Neural progenitor cell (in vitro differentiated cells): ENCODE measurements at regions not wholly inside any gene's neighbourhood (a gene's known extent, or its start where the extent isn't known, plus 50 kb on each side); places are given as distances from the start of the nearest gene placed in this dataset.
A peak's percentile ranks its signal among the peaks of the same experiment; 100 is the strongest.

Source experiments
- DNase-seq: peaks from one replicate; pipeline ENCODE4 v3.0.0-alpha.2; 2016; ENCODE audit warnings: low spot score
- H2AFZ ChIP-seq: fragments of 200-600 bp; sonication (generic); replicated peaks from 2 replicates; pipeline ENCODE4 v1.6.1; 2016; ENCODE audit warnings: antibody characterized with exemption
- H3F3A ChIP-seq: fragments of 200-600 bp; sonication (generic); 2 replicates; pipeline ENCODE4 v1.6.1; 2016; ENCODE audit warnings: antibody characterized with exemption, low read depth
- H3K27ac ChIP-seq: fragments of 200-600 bp; sonication (generic); 2 replicates; pipeline ENCODE4 v1.5.1; 2016; ENCODE audit warnings: mild to moderate bottlenecking
- H3K27me3 ChIP-seq: fragments of 200-600 bp; sonication (generic); 2 replicates; pipeline ENCODE4 v1.6.1; 2016; ENCODE audit warnings: mild to moderate bottlenecking, moderate library complexity
- H3K36me3 ChIP-seq: fragments of 200-600 bp; sonication (generic); 2 replicates; pipeline ENCODE4 v1.5.1; 2016
- H3K4me1 ChIP-seq: fragments of 200-600 bp; sonication (generic); 2 replicates; pipeline ENCODE4 v1.6.1; 2016; ENCODE audit warnings: mixed run types
- H3K4me2 ChIP-seq: fragments of 200-600 bp; sonication (generic); 2 replicates; pipeline ENCODE4 v1.6.1; 2016
- H3K4me3 ChIP-seq: fragments of 200-600 bp; sonication (generic); 2 replicates; pipeline ENCODE4 v1.5.1; 2016
- H3K79me2 ChIP-seq: fragments of 200-600 bp; sonication (generic); 2 replicates; pipeline ENCODE4 v1.6.1; 2016; ENCODE audit warnings: low read depth
- H3K9ac ChIP-seq: fragments of 200-600 bp; sonication (generic); 2 replicates; pipeline ENCODE4 v1.6.1; 2016
- H3K9me3 ChIP-seq: fragments of 200-600 bp; sonication (generic); 2 replicates; pipeline ENCODE4 v1.5.1; 2016; ENCODE audit warnings: low read depth
- H4K20me1 ChIP-seq: fragments of 200-600 bp; sonication (generic); 2 replicates; pipeline ENCODE4 v1.6.1; 2016; ENCODE audit warnings: low read depth
- H3K27ac Mint-ChIP-seq: 3 replicates; pipeline ENCODE4 v1.8.0; 2021; ENCODE audit warnings: mixed read lengths
- H3K27me3 Mint-ChIP-seq: 2 replicates; pipeline ENCODE4 v1.8.0; 2022; ENCODE audit warnings: low read depth, mild to moderate bottlenecking, inconsistent platforms, moderate library complexity, mixed read lengths; ENCODE audit not compliant: insufficient read depth
- H3K36me3 Mint-ChIP-seq: 3 replicates; pipeline ENCODE4 v1.8.0; 2021; ENCODE audit warnings: mixed read lengths
- H3K4me1 Mint-ChIP-seq: 3 replicates; pipeline ENCODE4 v1.8.0; 2021; ENCODE audit warnings: mixed read lengths
- H3K4me3 Mint-ChIP-seq: 3 replicates; pipeline ENCODE4 v1.8.0; 2021; ENCODE audit warnings: mild to moderate bottlenecking, moderate library complexity, mixed read lengths
- H3K9me3 Mint-ChIP-seq: 3 replicates; pipeline ENCODE4 v1.8.0; 2020; ENCODE audit warnings: mixed read lengths
- CTCF ChIP-seq: fragments of 200-600 bp; sonication (generic); IDR thresholded peaks from 2 replicates; pipeline ENCODE4 v1.5.1; 2017; ENCODE audit warnings: antibody characterized with exemption, mild to moderate bottlenecking
- EZH2 ChIP-seq: fragments of 200-600 bp; sonication (generic); IDR thresholded peaks from 2 replicates; pipeline ENCODE4 v1.6.1; 2017; ENCODE audit warnings: antibody characterized with exemption, mild to moderate bottlenecking, moderate library complexity
- EZH2phosphoT487 ChIP-seq: fragments of 200-600 bp; sonication (generic); IDR thresholded peaks from 2 replicates; pipeline ENCODE4 v1.6.1; 2017; ENCODE audit warnings: antibody characterized with exemption

DNA sequence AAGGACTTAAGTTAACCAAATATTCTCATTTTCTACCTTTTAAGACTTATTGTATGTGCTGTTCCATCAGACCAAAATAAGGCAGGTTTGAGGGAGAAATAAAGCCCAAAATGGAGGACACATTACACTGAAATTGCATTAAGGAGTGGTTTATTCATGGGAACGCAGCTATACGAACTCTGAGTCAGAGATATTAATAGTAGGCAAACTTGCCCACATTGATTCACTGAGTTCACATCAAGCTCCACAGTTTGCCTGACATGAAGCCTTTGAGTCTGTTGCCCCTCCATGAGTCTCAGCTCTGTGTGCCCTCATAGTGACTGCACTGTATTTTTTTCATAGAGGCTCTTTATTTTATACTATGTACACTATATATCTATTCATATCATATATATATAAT is 135.0 kb upstream of the SNX2 start:
- H3K27me3 Mint-ChIP-seq: no peaks in the 10 kb centered on the region
- H3F3A ChIP-seq: no peaks in the 10 kb centered on the region
- H3K4me3 ChIP-seq: no peak overlapping the region
- H3K4me3 Mint-ChIP-seq: no peak overlapping the region
- H3K27ac Mint-ChIP-seq: no peak overlapping the region
- H3K4me2 ChIP-seq: peak overlapping the region; percentile 35
- peak overlapping the region; percentile 35 for H2AFZ ChIP-seq
- peaks cover 14% of the 10 kb centered on the region for H3K4me1 ChIP-seq
- no peaks in the 10 kb centered on the region for H3K27me3 ChIP-seq
- no peaks in the 10 kb centered on the region for H3K36me3 ChIP-seq
- H3K9me3 ChIP-seq: no peaks in the 10 kb centered on the region
- peaks cover 12% of the 10 kb centered on the region for H3K9me3 Mint-ChIP-seq
- H3K27ac ChIP-seq: no peak overlapping the region
- H3K4me1 Mint-ChIP-seq: peaks cover 12% of the 10 kb centered on the region
- no peaks in the 10 kb centered on the region for H3K79me2 ChIP-seq
- TF ChIP-seq EZH2phosphoT487 (no peak), EZH2 (no peak), CTCF (no peak)
- H3K9ac ChIP-seq: no peak overlapping the region
- no peaks in the 10 kb centered on the region for H3K36me3 Mint-ChIP-seq
- no peaks in the 10 kb centered on the region for H4K20me1 ChIP-seq
- DNase-seq: no peak

DNA sequence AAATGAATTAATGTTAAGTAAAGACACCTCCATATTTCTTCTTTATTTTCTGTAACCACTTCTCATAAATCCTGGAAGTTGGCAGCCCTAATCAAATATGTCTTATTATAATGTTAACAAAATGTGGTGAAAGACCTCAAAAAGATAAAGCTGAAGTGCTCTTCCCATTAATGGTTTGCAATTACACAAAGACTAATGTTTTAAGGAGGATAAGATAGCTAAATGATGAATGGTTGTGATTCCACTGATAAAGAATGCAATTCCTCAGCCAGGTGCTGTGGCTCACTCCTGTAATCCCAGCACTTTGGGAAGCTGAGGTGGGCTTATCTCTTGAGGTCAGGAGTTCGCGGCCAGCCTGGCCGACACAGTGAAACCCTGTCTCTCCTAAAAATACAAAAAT is 125.8 kb upstream of the SNX2 start:
- Mint-ChIP-seq H3K4me1 (no peaks in the 10 kb centered on the region), H3K27me3 (no peaks in the 10 kb centered on the region), H3K4me3 (no peak overlapping the region), H3K27ac (no peak overlapping the region), H3K9me3 (no peaks in the 10 kb centered on the region), H3K36me3 (no peaks in the 10 kb centered on the region)
- Histone ChIP-seq H3K4me3 (no peak overlapping the region), H3F3A (no peaks in the 10 kb centered on the region), H3K27ac (no peak overlapping the region), H3K27me3 (no peaks in the 10 kb centered on the region), H4K20me1 (no peaks in the 10 kb centered on the region), H3K4me1 (no peaks in the 10 kb centered on the region), H3K79me2 (no peaks in the 10 kb centered on the region), H3K9me3 (no peaks in the 10 kb centered on the region), H3K4me2 (no peak overlapping the region), H3K9ac (no peak overlapping the region), H3K36me3 (no peaks in the 10 kb centered on the region), H2AFZ (no peak overlapping the region)
- TF ChIP-seq EZH2phosphoT487 (no peak), EZH2 (no peak), CTCF (no peak)
- no peak for DNase-seq

- H3K27ac ChIP-seq: no peak overlapping the region
- no peaks in the 10 kb centered on the region for H3K36me3 Mint-ChIP-seq
- TF ChIP-seq EZH2 (no peak), EZH2phosphoT487 (no peak), CTCF (no peak)
- no peaks in the 10 kb centered on the region for H3K9me3 Mint-ChIP-seq
- H3K9ac ChIP-seq: no peak overlapping the region
- no peaks in the 10 kb centered on the region for H3K9me3 ChIP-seq
- H2AFZ ChIP-seq: no peak overlapping the region
- H3K27me3 ChIP-seq: no peaks in the 10 kb centered on the region
- no peak overlapping the region for H3K4me2 ChIP-seq
- no peaks in the 10 kb centered on the region for H4K20me1 ChIP-seq
- H3K4me3 ChIP-seq: no peak overlapping the region
- DNase-seq: no peak
- H3K4me1 ChIP-seq: no peaks in the 10 kb centered on the region
- no peaks in the 10 kb centered on the region for H3F3A ChIP-seq
- H3K27me3 Mint-ChIP-seq: no peaks in the 10 kb centered on the region
- H3K27ac Mint-ChIP-seq: no peak overlapping the region
- H3K4me3 Mint-ChIP-seq: no peak overlapping the region
- no peaks in the 10 kb centered on the region for H3K4me1 Mint-ChIP-seq
- H3K79me2 ChIP-seq: no peaks in the 10 kb centered on the region
- H3K36me3 ChIP-seq: no peaks in the 10 kb centered on the region
These were observed 121.5 kb upstream of the SNX2 start for GRCh38 chr5:122653087-122654017.
